ENCODE measurements at regions not wholly inside any gene's neighbourhood (a gene's known extent, or its start where the extent isn't known, plus 50 kb on each side); places are given as distances from the start of the nearest gene placed in this dataset.
A peak's percentile ranks its signal among the peaks of the same experiment; 100 is the strongest.

DNA sequence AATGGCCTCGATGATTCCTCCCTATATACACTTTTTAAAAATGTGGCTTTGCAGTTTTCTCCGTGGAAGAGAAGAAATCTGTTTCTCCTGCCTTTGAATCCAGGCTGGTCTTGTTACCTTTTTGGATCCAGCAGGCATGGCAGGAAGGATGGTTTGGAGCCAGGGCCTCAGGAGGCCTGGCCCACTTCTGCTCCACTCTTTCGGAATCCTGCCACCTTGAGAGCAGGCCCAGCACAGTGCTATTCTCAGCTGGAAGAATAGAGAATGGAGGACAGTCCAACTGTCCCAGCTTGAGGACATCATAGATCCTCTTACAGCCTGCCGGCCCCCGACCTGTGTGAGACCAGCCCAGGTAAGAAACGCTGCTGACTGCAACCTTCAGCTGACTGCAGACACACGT, 421.5 kb downstream of the FUT8 start:
- peaks cover 26 to 36% of the 10 kb centered on the region in 2 donors for H3K4me1 Mint-ChIP-seq
- H3K9me3 ChIP-seq (ENCODE audit: control insufficient read depth, insufficient read depth, low read length), result no peaks in the 10 kb centered on the region
- no peaks in the 10 kb centered on the region for H3K9me3 Mint-ChIP-seq
- DNase-seq, result no peak
- H3K36me3 ChIP-seq (ENCODE audit: control insufficient read depth, insufficient read depth, low read length), result no peaks in the 10 kb centered on the region
- no peak overlapping the region for H3K27ac ChIP-seq (ENCODE audit: low read length)
- no peaks in the 10 kb centered on the region for H3K36me3 Mint-ChIP-seq
- peaks cover 17% of the 10 kb centered on the region for H3K4me1 ChIP-seq (ENCODE audit: control insufficient read depth, insufficient read depth, low read length)
- H3K27ac Mint-ChIP-seq, result no peak overlapping the region
- H3K4me3 ChIP-seq (ENCODE audit: low read length), result no peak overlapping the region
- 93% methylated on average over 7 of the region's 7 CpGs for WGBS (ENCODE audit: insufficient coverage)
- no peaks in the 10 kb centered on the region for H3K27me3 Mint-ChIP-seq (ENCODE audit: low read depth in 2 of 2)
- TF ChIP-seq, protein P1, sequence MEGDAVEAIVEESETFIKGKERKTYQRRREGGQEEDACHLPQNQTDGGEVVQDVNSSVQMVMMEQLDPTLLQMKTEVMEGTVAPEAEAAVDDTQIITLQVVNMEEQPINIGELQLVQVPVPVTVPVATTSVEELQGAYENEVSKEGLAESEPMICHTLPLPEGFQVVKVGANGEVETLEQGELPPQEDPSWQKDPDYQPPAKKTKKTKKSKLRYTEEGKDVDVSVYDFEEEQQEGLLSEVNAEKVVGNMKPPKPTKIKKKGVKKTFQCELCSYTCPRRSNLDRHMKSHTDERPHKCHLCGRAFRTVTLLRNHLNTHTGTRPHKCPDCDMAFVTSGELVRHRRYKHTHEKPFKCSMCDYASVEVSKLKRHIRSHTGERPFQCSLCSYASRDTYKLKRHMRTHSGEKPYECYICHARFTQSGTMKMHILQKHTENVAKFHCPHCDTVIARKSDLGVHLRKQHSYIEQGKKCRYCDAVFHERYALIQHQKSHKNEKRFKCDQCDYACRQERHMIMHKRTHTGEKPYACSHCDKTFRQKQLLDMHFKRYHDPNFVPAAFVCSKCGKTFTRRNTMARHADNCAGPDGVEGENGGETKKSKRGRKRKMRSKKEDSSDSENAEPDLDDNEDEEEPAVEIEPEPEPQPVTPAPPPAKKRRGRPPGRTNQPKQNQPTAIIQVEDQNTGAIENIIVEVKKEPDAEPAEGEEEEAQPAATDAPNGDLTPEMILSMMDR (IDR thresholded peaks at IDR 0.05), result no peak
- no peak overlapping the region for H3K4me3 Mint-ChIP-seq
- ATAC-seq, result no peak
- intact Hi-C loops (cut with micrococcal nuclease), result no loop called here
- H3K27me3 ChIP-seq (ENCODE audit: control insufficient read depth, insufficient read depth, low read length), result no peaks in the 10 kb centered on the region

DNA sequence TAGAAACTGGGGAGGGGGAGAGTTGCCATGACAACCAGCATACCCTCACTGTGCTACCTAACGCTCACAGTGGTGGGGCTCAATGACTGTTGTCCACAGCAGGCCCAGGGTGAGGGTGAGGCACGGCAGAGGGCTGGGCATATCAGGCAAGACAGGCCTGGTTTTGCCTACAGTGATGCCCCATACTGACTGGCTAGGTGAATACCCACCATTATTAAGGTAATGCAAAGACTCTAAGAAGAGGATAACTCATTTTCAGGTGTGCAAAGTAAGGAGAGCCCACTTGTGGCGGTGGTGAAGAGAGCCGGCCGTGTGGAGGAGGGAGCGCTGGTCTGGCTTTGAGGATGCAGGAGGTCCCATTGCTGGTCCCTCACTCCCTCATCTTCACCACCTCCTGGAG, 422.3 kb downstream of the FUT8 start:
- no peak for ATAC-seq
- no peaks in the 10 kb centered on the region for H3K36me3 Mint-ChIP-seq
- WGBS (ENCODE audit: insufficient coverage), result 96% methylated on average over 4 of the region's 6 CpGs
- Histone ChIP-seq H3K27me3 (ENCODE audit: control insufficient read depth, insufficient read depth, low read length) (no peaks in the 10 kb centered on the region), H3K36me3 (ENCODE audit: control insufficient read depth, insufficient read depth, low read length) (no peaks in the 10 kb centered on the region), H3K9me3 (ENCODE audit: control insufficient read depth, insufficient read depth, low read length) (no peaks in the 10 kb centered on the region), H3K27ac (ENCODE audit: low read length) (no peak overlapping the region), H3K4me1 (ENCODE audit: control insufficient read depth, insufficient read depth, low read length) (peaks cover 21% of the 10 kb centered on the region), H3K4me3 (ENCODE audit: low read length) (no peak overlapping the region)
- H3K27me3 Mint-ChIP-seq (ENCODE audit: low read depth in 2 of 2), result no peaks in the 10 kb centered on the region
- DNase-seq, result no peak
- H3K9me3 Mint-ChIP-seq, result no peaks in the 10 kb centered on the region
- H3K4me1 Mint-ChIP-seq, result peaks cover 34 to 43% of the 10 kb centered on the region in 2 donors
- TF ChIP-seq, protein P1 (IDR thresholded peaks at IDR 0.05), result no peak
- intact Hi-C loops (cut with micrococcal nuclease), result no loop called here
- peak overlapping the region in 1 of 2 donors; percentile 29 for H3K27ac Mint-ChIP-seq
- H3K4me3 Mint-ChIP-seq, result no peak overlapping the region

DNA sequence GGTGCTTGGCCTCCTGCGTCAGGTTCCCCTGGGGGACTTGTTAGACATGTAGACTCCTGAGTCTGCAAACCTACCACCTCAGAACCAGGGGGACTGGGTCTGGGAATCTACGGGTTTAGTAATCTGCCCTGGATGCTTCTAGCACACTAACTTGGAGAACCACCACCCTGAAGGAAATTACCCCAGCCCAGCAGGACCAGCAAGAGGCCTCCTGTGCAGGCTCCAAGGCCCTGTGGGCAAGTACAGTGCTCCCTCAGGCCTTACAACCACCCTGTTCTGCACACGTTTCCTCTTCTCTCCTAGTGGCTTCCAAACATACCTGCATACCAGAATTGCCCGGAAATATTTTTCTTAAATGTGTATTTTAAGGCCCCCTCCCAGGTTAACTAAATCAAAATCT, 423.0 kb downstream of the FUT8 start:
- 98% methylated on average over 4 of the region's 4 CpGs for WGBS (ENCODE audit: insufficient coverage)
- Mint-ChIP-seq H3K9me3 (no peaks in the 10 kb centered on the region), H3K27me3 (ENCODE audit: low read depth in 2 of 2) (no peaks in the 10 kb centered on the region), H3K4me3 (no peak overlapping the region), H3K36me3 (no peaks in the 10 kb centered on the region), H3K4me1 (peaks cover 37 to 47% of the 10 kb centered on the region in 2 donors), H3K27ac (no peak overlapping the region)
- H3K4me1 ChIP-seq (ENCODE audit: control insufficient read depth, insufficient read depth, low read length), result peaks cover 25% of the 10 kb centered on the region
- no peak overlapping the region for H3K4me3 ChIP-seq (ENCODE audit: low read length)
- no peaks in the 10 kb centered on the region for H3K36me3 ChIP-seq (ENCODE audit: control insufficient read depth, insufficient read depth, low read length)
- DNase-seq (no peak), ATAC-seq (no peak)
- TF ChIP-seq, protein P1 (IDR thresholded peaks at IDR 0.05), result no peak
- H3K27me3 ChIP-seq (ENCODE audit: control insufficient read depth, insufficient read depth, low read length), result no peaks in the 10 kb centered on the region
- no peak overlapping the region for H3K27ac ChIP-seq (ENCODE audit: low read length)
- H3K9me3 ChIP-seq (ENCODE audit: control insufficient read depth, insufficient read depth, low read length), result no peaks in the 10 kb centered on the region
- intact Hi-C loops (cut with micrococcal nuclease), result no loop called here

DNA sequence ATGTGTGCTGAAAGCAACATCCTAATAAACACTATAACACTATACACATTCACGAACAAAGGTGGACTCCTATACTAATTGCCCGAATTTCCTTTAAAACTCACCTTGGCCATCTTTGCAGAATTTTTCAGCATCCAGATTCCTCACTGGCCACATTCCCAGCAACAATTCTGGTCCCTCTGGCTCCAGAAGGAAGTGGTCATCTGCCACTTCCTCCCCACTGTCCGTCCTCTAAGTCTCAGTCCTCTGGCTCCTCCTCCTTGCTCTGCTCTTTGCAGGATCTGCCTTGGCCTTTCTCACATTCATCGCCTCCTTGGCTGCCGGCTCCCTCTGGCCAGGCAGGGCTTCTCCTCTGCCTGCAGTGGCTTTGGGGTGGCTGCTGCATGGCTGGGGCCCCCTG, 426.0 kb downstream of the FUT8 start:
- peaks cover 27 to 35% of the 10 kb centered on the region in 2 donors for H3K4me1 Mint-ChIP-seq
- Histone ChIP-seq H3K4me3 (ENCODE audit: low read length) (no peak overlapping the region), H3K36me3 (ENCODE audit: control insufficient read depth, insufficient read depth, low read length) (no peaks in the 10 kb centered on the region), H3K9me3 (ENCODE audit: control insufficient read depth, insufficient read depth, low read length) (no peaks in the 10 kb centered on the region), H3K4me1 (ENCODE audit: control insufficient read depth, insufficient read depth, low read length) (peaks cover 16% of the 10 kb centered on the region), H3K27me3 (ENCODE audit: control insufficient read depth, insufficient read depth, low read length) (no peaks in the 10 kb centered on the region), H3K27ac (ENCODE audit: low read length) (no peak overlapping the region)
- intact Hi-C loops (cut with micrococcal nuclease), result no loop called here
- H3K4me3 Mint-ChIP-seq, result no peak overlapping the region
- H3K9me3 Mint-ChIP-seq, result no peaks in the 10 kb centered on the region
- H3K27ac Mint-ChIP-seq, result peak overlapping the region in 1 of 2 donors; percentile 68
- 73% methylated on average over 5 of the region's 5 CpGs for WGBS (ENCODE audit: insufficient coverage)
- no peaks in the 10 kb centered on the region for H3K36me3 Mint-ChIP-seq
- no peaks in the 10 kb centered on the region for H3K27me3 Mint-ChIP-seq (ENCODE audit: low read depth in 2 of 2)
- TF ChIP-seq, protein P1 (IDR thresholded peaks at IDR 0.05), result no peak
- DNase-seq (no peak), ATAC-seq (peak in 1 of 3 donors; percentile 39)

All from natural killer cell (primary cell).